ENCODE measurements at regions not wholly inside any gene's neighbourhood (a gene's known extent, or its start where the extent isn't known, plus 50 kb on each side); places are given as distances from the start of the nearest gene placed in this dataset.

- TF ChIP-seq, protein P1, sequence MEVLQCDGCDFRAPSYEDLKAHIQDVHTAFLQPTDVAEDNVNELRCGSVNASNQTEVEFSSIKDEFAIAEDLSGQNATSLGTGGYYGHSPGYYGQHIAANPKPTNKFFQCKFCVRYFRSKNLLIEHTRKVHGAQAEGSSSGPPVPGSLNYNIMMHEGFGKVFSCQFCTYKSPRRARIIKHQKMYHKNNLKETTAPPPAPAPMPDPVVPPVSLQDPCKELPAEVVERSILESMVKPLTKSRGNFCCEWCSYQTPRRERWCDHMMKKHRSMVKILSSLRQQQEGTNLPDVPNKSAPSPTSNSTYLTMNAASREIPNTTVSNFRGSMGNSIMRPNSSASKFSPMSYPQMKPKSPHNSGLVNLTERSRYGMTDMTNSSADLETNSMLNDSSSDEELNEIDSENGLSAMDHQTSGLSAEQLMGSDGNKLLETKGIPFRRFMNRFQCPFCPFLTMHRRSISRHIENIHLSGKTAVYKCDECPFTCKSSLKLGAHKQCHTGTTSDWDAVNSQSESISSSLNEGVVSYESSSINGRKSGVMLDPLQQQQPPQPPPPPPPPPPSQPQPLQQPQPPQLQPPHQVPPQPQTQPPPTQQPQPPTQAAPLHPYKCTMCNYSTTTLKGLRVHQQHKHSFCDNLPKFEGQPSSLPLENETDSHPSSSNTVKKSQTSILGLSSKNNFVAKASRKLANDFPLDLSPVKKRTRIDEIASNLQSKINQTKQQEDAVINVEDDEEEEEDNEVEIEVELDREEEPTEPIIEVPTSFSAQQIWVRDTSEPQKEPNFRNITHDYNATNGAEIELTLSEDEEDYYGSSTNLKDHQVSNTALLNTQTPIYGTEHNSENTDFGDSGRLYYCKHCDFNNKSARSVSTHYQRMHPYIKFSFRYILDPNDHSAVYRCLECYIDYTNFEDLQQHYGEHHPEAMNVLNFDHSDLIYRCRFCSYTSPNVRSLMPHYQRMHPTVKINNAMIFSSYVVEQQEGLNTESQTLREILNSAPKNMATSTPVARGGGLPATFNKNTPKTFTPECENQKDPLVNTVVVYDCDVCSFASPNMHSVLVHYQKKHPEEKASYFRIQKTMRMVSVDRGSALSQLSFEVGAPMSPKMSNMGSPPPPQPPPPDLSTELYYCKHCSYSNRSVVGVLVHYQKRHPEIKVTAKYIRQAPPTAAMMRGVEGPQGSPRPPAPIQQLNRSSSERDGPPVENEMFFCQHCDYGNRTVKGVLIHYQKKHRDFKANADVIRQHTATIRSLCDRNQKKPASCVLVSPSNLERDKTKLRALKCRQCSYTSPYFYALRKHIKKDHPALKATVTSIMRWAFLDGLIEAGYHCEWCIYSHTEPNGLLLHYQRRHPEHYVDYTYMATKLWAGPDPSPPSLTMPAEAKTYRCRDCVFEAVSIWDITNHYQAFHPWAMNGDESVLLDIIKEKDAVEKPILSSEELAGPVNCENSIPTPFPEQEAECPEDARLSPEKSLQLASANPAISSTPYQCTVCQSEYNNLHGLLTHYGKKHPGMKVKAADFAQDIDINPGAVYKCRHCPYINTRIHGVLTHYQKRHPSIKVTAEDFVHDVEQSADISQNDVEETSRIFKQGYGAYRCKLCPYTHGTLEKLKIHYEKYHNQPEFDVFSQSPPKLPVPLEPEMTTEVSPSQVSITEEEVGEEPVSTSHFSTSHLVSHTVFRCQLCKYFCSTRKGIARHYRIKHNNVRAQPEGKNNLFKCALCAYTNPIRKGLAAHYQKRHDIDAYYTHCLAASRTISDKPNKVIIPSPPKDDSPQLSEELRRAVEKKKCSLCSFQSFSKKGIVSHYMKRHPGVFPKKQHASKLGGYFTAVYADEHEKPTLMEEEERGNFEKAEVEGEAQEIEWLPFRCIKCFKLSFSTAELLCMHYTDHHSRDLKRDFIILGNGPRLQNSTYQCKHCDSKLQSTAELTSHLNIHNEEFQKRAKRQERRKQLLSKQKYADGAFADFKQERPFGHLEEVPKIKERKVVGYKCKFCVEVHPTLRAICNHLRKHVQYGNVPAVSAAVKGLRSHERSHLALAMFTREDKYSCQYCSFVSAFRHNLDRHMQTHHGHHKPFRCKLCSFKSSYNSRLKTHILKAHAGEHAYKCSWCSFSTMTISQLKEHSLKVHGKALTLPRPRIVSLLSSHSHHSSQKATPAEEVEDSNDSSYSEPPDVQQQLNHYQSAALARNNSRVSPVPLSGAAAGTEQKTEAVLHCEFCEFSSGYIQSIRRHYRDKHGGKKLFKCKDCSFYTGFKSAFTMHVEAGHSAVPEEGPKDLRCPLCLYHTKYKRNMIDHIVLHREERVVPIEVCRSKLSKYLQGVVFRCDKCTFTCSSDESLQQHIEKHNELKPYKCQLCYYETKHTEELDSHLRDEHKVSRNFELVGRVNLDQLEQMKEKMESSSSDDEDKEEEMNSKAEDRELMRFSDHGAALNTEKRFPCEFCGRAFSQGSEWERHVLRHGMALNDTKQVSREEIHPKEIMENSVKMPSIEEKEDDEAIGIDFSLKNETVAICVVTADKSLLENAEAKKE (CRISPR knock-in tag; IDR thresholded peaks at IDR 0.05): no peak
- no peak for TF ChIP-seq REST (IDR thresholded peaks at IDR 0.05; ENCODE audit: unreplicated experiment)
Measured at GRCh38 chr13:40272776-40273139, 393.7 kb downstream of the FOXO1 start (continued).

GRCh38 chr13:40273253-40274025 lies 393.0 kb downstream of the FOXO1 start:
- H3F3A ChIP-seq (replicated peaks; ENCODE audit: low read depth): no peaks in the 10 kb centered on the region
- no peak overlapping the region for H3K4me2 ChIP-seq
- no peak overlapping the region for H3K4me3 ChIP-seq
- H4K20me1 ChIP-seq (replicated peaks; ENCODE audit: insufficient read depth): no peaks in the 10 kb centered on the region
- DNase-seq (ENCODE audit: low spot score): peak; percentile 3
- H3K9me2 ChIP-seq (ENCODE audit: insufficient read depth): peaks cover 4% of the 10 kb centered on the region; the same call in 1 of the 2 replicates
- H3K4me1 ChIP-seq (ENCODE audit: insufficient read depth): peaks cover 14% of the 10 kb centered on the region
- ATAC-seq: peak; percentile 35; the same call in 2 of the 3 replicates
- H3K27me3 ChIP-seq (ENCODE audit: insufficient read depth): no peaks in the 10 kb centered on the region
- no peak overlapping the region for H3K27ac ChIP-seq (ENCODE audit: low read depth)
- Mint-ChIP-seq H3K27ac (no peak overlapping the region), H3K36me3 (ENCODE audit: low read depth) (no peaks in the 10 kb centered on the region), H3K9me3 (no peaks in the 10 kb centered on the region), H3K27me3 (ENCODE audit: insufficient read depth, low read depth, poor library complexity) (peaks cover 2% of the 10 kb centered on the region), H3K4me1 (peaks cover 28% of the 10 kb centered on the region), H3K4me3 (no peak overlapping the region)
- no peaks in the 10 kb centered on the region for H3K79me2 ChIP-seq (replicated peaks; ENCODE audit: insufficient read depth)
- TF ChIP-seq, protein P2, sequence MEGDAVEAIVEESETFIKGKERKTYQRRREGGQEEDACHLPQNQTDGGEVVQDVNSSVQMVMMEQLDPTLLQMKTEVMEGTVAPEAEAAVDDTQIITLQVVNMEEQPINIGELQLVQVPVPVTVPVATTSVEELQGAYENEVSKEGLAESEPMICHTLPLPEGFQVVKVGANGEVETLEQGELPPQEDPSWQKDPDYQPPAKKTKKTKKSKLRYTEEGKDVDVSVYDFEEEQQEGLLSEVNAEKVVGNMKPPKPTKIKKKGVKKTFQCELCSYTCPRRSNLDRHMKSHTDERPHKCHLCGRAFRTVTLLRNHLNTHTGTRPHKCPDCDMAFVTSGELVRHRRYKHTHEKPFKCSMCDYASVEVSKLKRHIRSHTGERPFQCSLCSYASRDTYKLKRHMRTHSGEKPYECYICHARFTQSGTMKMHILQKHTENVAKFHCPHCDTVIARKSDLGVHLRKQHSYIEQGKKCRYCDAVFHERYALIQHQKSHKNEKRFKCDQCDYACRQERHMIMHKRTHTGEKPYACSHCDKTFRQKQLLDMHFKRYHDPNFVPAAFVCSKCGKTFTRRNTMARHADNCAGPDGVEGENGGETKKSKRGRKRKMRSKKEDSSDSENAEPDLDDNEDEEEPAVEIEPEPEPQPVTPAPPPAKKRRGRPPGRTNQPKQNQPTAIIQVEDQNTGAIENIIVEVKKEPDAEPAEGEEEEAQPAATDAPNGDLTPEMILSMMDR (conservative IDR thresholded peaks at IDR 0.05; ENCODE audit: low read depth in 2 of 2): no peak
- no peak for TF ChIP-seq NANOG (IDR thresholded peaks at IDR 0.05; ENCODE audit: borderline replicate concordance)
- no peak for TF ChIP-seq EZH2phosphoT487 (IDR thresholded peaks at IDR 0.05; ENCODE audit: unreplicated experiment)
- no peak for TF ChIP-seq EZH2 (IDR thresholded peaks at IDR 0.05; ENCODE audit: low read depth, unreplicated experiment)
- no peaks in the 10 kb centered on the region for H3K36me3 ChIP-seq (ENCODE audit: insufficient read depth)
- H2AFZ ChIP-seq: no peak overlapping the region; the same call in 1 of the 2 replicates

All from GM23338 (cell line).